GM12891 (cell line): ENCODE measurements at regions not wholly inside any gene's neighbourhood (a gene's known extent, or its start where the extent isn't known, plus 50 kb on each side); places are given as distances from the start of the nearest gene placed in this dataset.

Source experiments
- DNase-seq: peaks from one replicate; pipeline ENCODE4 v3.0.0; 2011; ENCODE audit warnings: low spot score; ENCODE audit not compliant: insufficient read length
- FAIRE-seq: peaks from 2 replicates; lab custom pipeline; 2011; peaks lifted over from hg19 to GRCh38; lab: Jason Lieb, UNC
- PAX5 ChIP-seq: IDR thresholded peaks from 2 replicates; pipeline ENCODE4 v1.6.1; 2011; ENCODE audit warnings: low read length, moderate library complexity, mild to moderate bottlenecking; ENCODE audit not compliant: insufficient read depth, severe bottlenecking
- POLR2A ChIP-seq: IDR thresholded peaks from 2 replicates; pipeline ENCODE4 v1.6.1; 2011; ENCODE audit warnings: low read depth, low read length, control low read depth
- POLR2AphosphoS5 ChIP-seq: IDR thresholded peaks from 2 replicates; pipeline ENCODE4 v1.6.1; 2011; ENCODE audit warnings: low read depth, low read length, control low read depth
- POU2F2 ChIP-seq: IDR thresholded peaks from 2 replicates; pipeline ENCODE4 v1.6.1; 2011; ENCODE audit warnings: low read depth, mild to moderate bottlenecking, control low read depth, low read length, moderate library complexity
- SPI1 ChIP-seq: IDR thresholded peaks from 2 replicates; pipeline ENCODE4 v1.6.1; 2011; ENCODE audit warnings: low read depth, low read length, control low read depth
- TAF1 ChIP-seq: IDR thresholded peaks from 2 replicates; pipeline ENCODE4 v1.6.1; 2011; ENCODE audit warnings: low read depth, low read length, control low read depth

DNA sequence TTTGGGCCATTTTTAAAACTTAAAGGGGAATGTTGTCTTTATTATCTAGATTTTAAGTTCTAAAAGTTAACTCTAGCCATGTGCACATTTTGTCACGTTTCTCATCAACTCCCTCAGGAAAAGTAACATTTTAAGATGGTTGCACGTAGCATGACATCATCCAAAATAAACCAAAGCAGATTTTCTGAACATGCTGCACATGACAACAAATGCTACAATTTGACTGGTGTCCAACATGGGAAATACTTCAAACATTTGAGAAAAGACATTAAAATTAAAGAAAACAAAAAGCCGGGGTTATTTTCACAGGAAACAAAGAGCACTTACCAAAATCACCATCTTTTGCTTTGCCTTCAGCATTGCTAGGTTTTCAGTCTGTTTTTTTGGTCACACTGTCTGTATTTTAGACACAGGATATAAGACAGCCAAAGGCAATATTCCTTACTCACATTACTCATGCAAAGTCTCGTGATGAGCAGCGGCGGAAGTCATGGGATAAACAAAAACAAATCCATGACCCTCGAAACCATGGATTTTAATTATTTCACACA lies 51.3 kb upstream of the RND3 start:
- TF ChIP-seq POLR2A: no peak
- no peak for TF ChIP-seq PAX5
- TF ChIP-seq POU2F2: no peak
- no peak for TF ChIP-seq POLR2AphosphoS5
- TF ChIP-seq TAF1: no peak
- no peak for TF ChIP-seq SPI1
- no peak for FAIRE-seq
- no peak for DNase-seq
